MV-4-11 (cell line): ENCODE measurements at regions not wholly inside any gene's neighbourhood (a gene's known extent, or its start where the extent isn't known, plus 50 kb on each side); places are given as distances from the start of the nearest gene placed in this dataset.
A peak's percentile ranks its signal among the peaks of the same experiment; 100 is the strongest.

Source experiments
- DNase-seq: peaks from one replicate; lab custom pipeline; 2025; lab: John Stamatoyannopoulos, UW

- DNase-seq: no peak
Observed at GRCh38 chr3:72137865-72138861, 353.2 kb upstream of the PROK2 start.

- DNase-seq: no peak
Observed at GRCh38 chr3:72135636-72136035, 350.7 kb upstream of the PROK2 start.

DNA sequence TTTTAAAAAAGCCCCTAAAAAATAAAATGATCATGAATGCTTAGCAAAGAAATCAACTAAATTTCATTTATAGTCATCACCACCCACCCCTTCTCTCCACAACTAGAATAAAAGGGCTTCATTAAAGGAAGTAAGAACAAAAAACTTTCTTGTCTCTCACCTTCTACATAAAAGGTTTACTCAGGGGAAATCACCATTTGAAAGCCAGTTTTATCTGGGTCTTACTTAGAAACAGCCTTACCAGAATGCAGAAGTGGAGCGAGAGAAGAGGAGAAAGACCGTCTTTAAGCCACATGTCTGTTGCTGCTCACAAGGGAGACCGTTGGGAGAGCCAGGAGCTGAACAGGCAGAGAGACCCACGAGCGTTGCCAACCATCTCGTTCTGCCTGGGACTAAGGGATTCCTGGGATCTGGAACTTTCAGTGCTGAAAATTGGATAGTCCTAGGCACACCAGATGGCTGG lies 350.1 kb upstream of the PROK2 start:
- DNase-seq: peak; percentile 59

DNA sequence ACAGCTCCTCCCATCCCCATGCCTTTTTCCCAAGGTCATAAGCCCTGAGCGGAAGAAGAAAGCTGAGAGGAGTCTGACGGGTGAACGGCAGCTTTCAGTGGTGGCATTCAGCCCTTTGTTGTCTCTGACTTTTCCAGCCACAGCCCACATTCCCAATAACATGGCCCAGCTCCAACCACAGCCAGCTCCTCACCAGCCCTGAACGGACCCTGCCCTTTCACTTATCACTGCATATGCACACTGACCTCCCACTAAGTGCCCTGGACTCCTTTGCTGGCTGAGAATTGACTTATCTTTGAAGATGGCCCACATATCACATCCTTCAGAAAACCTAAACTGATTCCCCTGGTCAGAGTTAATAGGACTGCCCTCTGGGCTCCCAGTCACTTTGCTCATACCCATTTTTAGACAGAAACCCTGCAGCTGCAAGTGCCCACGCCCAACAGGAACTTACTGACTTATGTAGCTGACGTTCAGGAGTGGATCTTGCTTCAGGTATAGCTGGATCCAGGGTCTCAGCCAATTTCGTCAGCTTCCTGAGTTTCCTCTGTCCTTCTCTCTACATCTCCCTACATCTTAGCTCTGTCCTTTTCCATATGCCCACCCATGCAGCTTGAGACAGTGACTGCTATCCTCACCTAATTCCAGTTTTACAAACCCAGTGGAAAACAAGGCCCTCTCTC lies 348.5 kb upstream of the PROK2 start:
- no peak for DNase-seq

DNA sequence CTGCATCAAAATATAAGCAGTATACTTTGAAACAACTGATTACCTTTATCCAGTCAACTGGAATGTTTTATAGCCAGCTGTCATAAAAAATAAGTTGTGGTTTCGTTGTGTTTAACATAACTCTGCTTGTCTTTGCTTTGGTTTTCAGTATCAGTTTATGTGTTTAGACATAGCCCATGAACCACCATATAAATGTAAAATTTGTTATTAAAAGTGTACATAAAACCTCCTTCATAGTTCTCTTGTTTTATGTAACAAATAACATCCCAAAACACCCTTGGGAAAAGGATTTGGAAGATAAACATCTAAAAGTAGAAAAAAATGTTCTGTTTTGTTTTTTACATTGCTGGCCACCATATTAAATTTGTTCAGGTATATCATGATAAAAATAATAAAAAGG lies 347.0 kb upstream of the PROK2 start:
- DNase-seq: no peak

DNA sequence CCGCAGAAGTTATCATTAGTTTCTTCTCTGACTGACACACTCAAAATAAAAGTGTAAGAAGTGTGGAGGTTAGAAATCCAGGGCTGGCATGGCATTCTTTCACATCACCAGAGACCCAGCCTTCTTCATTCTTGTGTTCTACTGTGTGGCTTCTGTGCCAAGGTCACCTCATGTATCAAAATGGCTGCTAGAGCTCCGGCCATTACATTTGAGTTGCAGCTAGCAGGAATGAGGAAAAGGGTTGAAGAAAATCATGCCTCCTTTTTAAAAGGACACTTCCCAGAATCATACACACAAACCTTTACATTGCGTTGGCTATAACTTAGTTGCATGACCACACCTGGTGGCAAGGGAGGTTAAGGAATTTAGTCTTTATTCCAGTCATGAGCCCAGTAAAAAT lies 345.6 kb upstream of the PROK2 start:
- DNase-seq: no peak

DNA sequence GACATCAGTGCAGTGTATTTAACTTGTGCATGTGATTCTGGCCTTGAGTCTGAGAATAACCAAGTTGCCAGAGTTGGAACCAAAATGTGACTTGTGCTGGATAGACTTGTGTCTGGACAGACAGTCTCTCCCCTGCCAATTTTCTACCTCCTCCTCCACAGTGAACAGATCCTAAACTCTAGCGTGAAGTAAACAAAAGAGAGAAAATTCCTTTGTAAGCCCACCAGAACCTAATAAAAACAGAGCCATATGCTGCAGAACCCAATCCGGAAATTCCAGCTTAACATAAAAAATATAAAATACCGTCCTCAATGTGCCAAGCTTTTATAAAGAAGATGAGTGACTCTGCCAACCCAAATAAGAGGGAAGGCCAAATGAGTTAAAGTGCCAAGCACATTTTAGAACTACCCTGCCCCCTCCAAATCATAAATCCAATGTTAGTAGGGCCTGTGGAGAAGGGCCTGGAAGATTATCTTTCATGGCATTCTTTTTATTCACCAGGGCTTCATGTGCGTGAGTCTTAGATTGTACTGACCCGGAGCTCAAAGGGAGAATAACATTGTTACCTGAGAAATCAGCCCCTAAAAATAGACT lies 344.6 kb upstream of the PROK2 start:
- DNase-seq: no peak

GRCh38 chr3:72128921-72129320 lies 344.0 kb upstream of the PROK2 start:
- no peak for DNase-seq

- peak; percentile 91 for DNase-seq
Observed at GRCh38 chr3:72127844-72128243, 342.9 kb upstream of the PROK2 start.

DNA sequence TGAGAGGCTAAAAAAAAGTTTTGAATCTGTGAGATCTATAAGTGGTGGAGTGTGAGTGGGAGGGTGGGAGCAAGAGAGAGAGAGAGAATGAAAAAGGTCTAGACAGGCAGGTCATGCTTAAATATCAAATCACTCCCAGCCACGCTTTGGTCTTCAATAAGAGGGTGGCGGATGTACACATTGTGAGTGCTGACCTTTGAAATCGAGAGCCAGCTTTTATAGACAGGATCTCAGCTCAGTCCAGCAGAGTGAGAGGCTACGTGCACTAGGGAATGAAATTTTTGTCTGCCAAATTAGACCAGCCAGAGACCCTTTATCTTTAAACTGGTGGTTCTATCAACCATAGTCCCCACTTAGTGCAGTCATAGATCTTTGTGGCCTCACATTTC lies 342.3 kb upstream of the PROK2 start:
- no peak for DNase-seq

- DNase-seq: peak; percentile 46
Observed at GRCh38 chr3:72126441-72127223, 341.7 kb upstream of the PROK2 start.

DNA sequence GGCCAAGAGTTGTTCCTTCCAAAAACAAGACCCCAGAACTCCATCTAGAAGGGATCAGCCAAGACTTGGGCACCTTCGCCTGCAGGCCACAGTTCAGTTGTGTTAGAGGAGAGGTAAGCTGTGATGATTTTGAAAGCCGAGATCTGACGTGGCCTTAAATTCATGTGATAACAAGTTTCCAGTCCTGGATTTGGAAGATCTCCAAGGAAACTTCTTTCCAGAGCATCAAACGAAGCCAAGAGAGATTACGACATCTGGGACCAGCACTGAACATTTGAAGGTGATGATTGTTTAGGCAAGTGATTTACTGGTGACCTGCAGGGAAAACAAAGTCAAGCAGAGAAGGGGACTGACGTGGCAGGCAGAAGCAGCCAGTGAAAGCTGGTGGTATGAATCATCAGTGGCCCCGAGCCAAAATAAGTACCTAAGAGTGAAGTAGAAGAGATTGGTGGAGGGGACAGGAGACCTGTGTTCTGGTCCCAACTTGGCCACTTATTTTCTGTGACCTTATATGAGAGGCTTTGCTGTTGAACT lies 339.0 kb upstream of the PROK2 start:
- DNase-seq: no peak

DNA sequence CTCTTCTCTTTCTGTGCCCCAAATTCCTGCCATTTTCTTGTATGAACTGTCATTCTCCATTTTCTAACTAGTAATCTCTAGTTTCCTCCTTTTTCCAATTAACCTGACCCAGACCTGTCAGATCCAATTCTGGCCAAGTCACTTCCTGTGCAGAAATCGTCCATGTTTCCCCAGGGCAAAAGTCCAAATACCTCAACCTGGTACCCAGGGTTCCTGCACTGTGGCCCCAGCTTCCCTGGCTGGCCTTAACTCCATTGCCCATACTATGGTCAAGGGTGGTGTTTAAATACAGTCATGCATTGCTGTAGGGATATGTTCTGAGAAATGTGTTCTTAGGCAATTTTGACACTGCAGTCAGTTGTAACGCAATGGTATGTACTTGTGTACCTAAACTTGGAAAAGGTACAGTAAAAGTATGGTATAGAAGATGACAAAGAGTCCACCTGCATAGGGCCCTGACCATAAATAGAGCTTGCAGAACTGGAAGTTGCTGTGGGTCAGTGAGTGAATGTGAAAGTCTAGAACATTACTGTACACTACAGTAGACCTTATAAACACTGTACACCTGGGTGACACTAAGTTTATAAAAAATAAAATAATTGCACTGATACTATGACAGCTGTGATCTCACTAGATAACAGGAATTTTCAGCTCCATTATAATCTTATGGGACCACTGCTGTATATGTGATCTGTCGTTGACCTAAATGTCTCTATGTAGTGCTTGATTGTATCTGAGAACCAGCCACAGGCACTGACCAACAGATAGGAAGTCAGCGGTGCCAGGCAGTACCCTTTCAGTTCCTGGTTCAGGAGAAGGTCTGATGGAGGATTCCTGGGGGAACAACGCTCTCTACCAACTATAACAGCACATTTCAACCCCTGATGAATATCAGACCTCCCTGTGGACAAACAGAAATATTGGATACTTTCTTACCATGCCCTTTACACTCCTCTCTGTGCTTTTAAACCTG lies 336.1 kb upstream of the PROK2 start:
- peak; percentile 68 for DNase-seq

- no peak for DNase-seq
Observed at GRCh38 chr3:72120039-72120438, 335.1 kb upstream of the PROK2 start.

GRCh38 chr3:72118628-72119027 lies 333.7 kb upstream of the PROK2 start:
- DNase-seq: no peak

DNA sequence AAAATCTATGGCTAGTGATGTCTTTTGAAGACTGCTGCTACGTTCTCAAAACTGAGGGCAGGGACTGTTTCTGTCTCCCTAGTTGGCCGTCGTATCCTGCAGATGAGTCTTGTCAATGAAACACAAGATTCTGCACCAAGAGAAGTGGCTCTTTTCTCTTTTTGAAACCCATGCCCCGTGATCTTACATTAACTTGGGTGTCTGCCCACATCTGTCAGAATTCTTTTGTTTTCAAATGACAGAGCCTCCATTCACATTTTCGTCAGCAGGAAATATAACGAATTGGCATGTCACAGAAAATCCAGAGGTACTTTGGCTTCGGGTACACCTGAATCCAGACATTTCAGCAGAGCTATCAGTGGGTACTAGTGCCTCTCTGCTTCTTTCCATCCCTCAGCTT lies 331.3 kb upstream of the PROK2 start:
- DNase-seq: no peak

DNA sequence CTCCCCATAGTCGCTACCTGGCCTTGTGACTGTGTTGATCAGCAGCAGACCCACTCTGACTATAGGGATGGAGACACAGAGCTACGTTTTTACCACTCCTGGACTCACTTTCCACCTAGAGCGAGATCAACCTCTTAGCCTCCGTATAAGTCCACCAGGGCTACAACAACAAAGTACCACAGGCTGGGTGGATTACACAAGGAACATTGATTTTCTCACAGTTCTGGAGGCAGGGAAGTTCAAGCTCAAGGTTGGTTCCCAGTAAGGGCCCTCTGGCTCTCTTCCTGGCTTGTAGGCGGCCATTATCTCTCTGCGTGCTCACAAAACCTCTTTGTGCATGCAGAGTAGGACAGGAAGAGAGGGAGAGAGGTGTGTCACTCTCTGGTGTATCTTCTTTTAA lies 330.4 kb upstream of the PROK2 start:
- no peak for DNase-seq

DNA sequence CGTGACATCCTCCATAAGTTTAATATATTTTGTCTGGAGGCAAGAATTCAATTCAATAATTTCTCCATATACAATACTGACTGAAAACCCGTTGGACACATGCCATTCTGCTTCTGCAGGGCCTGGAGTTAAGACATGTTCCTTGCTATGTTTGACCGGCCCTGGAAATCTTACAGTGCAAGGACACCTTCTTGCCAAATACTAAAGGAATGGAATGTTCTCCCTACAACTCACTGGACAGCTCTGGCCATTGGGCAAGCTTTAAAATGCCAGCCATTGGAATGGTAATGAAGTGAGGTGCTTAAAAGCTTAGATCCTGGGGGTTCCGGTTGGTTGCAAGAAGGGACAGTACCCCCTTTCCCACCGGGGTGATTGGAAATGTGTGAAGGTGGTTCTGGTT lies 329.8 kb upstream of the PROK2 start:
- DNase-seq: no peak

- DNase-seq: no peak
Observed at GRCh38 chr3:72113964-72114363, 329.0 kb upstream of the PROK2 start.

GRCh38 chr3:72113564-72113963 lies 328.6 kb upstream of the PROK2 start:
- no peak for DNase-seq

DNA sequence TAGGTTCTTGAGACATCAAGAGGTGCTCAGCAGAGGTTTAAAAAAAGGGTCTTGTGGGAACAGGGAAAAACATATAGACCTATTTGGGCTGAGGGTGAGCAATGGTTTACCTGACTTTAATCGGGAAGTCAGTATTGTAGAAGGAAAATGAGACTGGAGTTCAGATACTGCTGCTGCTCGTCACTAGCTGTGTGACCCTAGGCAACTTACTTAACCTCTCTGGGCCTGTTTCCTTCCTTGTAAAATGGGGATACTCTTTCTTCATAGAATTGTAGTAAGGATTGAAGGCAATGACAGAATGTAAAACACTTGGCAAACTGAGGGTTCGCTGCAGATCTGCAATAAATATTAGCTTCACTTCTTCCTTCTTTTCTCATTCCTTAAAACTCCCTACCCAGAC lies 327.5 kb upstream of the PROK2 start:
- no peak for DNase-seq
